Loucy (cell line): ENCODE measurements at regions not wholly inside any gene's neighbourhood (a gene's known extent, or its start where the extent isn't known, plus 50 kb on each side); places are given as distances from the start of the nearest gene placed in this dataset.

ENCODE experiments used
- H2AFZ ChIP-seq: fragments of 200-600 bp; sonication (generic); 2 replicates; pipeline ENCODE4 v1.6.0; 2016; ENCODE audit warnings: antibody characterized with exemption, mild to moderate bottlenecking, low read length, moderate library complexity
- H3F3A ChIP-seq: fragments of 200-600 bp; 2 replicates; pipeline ENCODE4 v1.6.0; 2016; ENCODE audit warnings: antibody characterized with exemption, low read depth, mild to moderate bottlenecking
- H3K27me3 ChIP-seq: fragments of 200-600 bp; sonication (generic); 2 replicates; pipeline ENCODE4 v1.6.1; 2014; ENCODE audit warnings: low read length, mild to moderate bottlenecking; ENCODE audit not compliant: insufficient read depth, poor library complexity, severe bottlenecking
- H3K36me3 ChIP-seq: fragments of 200-600 bp; sonication (generic); 2 replicates; pipeline ENCODE4 v1.6.1; 2016; ENCODE audit warnings: low read length; ENCODE audit not compliant: insufficient read depth
- H3K4me1 ChIP-seq: fragments of 200-600 bp; sonication (generic); 2 replicates; pipeline ENCODE4 v1.5.1; 2014; ENCODE audit warnings: low read length, mild to moderate bottlenecking; ENCODE audit not compliant: insufficient read depth, poor library complexity, severe bottlenecking
- H3K4me2 ChIP-seq: fragments of 200-600 bp; sonication (generic); 2 replicates; pipeline ENCODE4 v1.6.0; 2014; ENCODE audit warnings: antibody characterized with exemption, low read length, low read depth, mild to moderate bottlenecking; ENCODE audit not compliant: poor library complexity, severe bottlenecking
- H3K4me3 ChIP-seq: fragments of 200-600 bp; sonication (generic); 2 replicates; pipeline ENCODE4 v1.5.1; 2014; ENCODE audit warnings: low read length, mild to moderate bottlenecking, mixed read lengths; ENCODE audit not compliant: poor library complexity, severe bottlenecking
- H3K79me2 ChIP-seq: fragments of 200-600 bp; sonication (generic); 2 replicates; pipeline ENCODE4 v1.6.1; 2014; ENCODE audit warnings: low read length; ENCODE audit not compliant: insufficient read depth
- H3K9ac ChIP-seq: fragments of 200-600 bp; sonication (generic); 2 replicates; pipeline ENCODE4 v1.6.0; 2014; ENCODE audit warnings: mild to moderate bottlenecking, low read depth, low read length, moderate library complexity; ENCODE audit not compliant: poor library complexity, severe bottlenecking
- H3K9me2 ChIP-seq: fragments of 200-600 bp; sonication (generic); replicated peaks from 2 replicates; pipeline ENCODE4 v1.6.1; 2016; ENCODE audit warnings: low read depth, low read length, mixed read lengths
- H3K9me3 ChIP-seq: fragments of 200-600 bp; sonication (generic); 2 replicates; pipeline ENCODE4 v1.6.1; 2014; ENCODE audit warnings: mild to moderate bottlenecking, antibody characterized with exemption, low read length, low read depth; ENCODE audit not compliant: insufficient read depth
- H4K20me1 ChIP-seq: fragments of 200-600 bp; sonication (generic); 2 replicates; pipeline ENCODE4 v1.6.0; 2014; ENCODE audit warnings: antibody characterized with exemption, low read length, mild to moderate bottlenecking; ENCODE audit not compliant: insufficient read depth, poor library complexity, severe bottlenecking
- EZH2phosphoT487 ChIP-seq: fragments of 200-600 bp; IDR thresholded peaks from 2 replicates; pipeline ENCODE4 v1.6.1; 2018; ENCODE audit warnings: antibody characterized with exemption, mild to moderate bottlenecking, moderate library complexity, borderline replicate concordance
- TF ChIP-seq, protein P1 (sequence below): fragments of 200-600 bp; sonication (generic); conservative IDR thresholded peaks from 2 replicates; pipeline ENCODE4 v1.5.1; 2014; ENCODE audit warnings: mild to moderate bottlenecking, antibody characterized with exemption, low read length

DNA sequence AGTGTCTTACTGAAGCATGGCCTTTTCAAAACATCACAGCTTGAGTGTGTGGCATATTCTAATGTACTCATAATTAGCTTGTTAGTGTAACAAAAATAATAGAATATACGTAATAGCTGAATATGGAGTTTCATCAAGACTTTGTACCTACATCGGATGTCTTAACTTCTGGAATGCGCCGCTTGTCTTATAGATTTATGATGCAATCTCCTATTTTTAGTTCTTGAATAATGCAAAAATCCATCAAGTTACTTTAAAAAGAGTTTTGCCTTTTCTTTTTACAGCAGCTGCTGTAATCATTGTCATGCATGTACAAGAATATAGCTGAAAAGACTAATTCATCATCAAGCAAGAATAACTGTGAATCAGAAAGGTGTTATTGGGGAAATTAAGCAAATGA, 140.7 kb upstream of the SCN7A start:
- Histone ChIP-seq H3F3A (no peaks in the 10 kb centered on the region), H3K4me1 (peaks cover 8% of the 10 kb centered on the region), H3K4me3 (no peak overlapping the region), H2AFZ (no peak overlapping the region), H3K36me3 (no peaks in the 10 kb centered on the region), H4K20me1 (no peaks in the 10 kb centered on the region), H3K9me3 (no peaks in the 10 kb centered on the region), H3K9me2 (no peaks in the 10 kb centered on the region), H3K4me2 (no peak overlapping the region), H3K79me2 (no peaks in the 10 kb centered on the region), H3K9ac (no peak overlapping the region), H3K27me3 (no peaks in the 10 kb centered on the region)
- TF ChIP-seq EZH2phosphoT487 = no peak
- TF ChIP-seq, protein P1, sequence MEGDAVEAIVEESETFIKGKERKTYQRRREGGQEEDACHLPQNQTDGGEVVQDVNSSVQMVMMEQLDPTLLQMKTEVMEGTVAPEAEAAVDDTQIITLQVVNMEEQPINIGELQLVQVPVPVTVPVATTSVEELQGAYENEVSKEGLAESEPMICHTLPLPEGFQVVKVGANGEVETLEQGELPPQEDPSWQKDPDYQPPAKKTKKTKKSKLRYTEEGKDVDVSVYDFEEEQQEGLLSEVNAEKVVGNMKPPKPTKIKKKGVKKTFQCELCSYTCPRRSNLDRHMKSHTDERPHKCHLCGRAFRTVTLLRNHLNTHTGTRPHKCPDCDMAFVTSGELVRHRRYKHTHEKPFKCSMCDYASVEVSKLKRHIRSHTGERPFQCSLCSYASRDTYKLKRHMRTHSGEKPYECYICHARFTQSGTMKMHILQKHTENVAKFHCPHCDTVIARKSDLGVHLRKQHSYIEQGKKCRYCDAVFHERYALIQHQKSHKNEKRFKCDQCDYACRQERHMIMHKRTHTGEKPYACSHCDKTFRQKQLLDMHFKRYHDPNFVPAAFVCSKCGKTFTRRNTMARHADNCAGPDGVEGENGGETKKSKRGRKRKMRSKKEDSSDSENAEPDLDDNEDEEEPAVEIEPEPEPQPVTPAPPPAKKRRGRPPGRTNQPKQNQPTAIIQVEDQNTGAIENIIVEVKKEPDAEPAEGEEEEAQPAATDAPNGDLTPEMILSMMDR = no peak

- Histone ChIP-seq H3F3A (no peaks in the 10 kb centered on the region), H3K27me3 (no peaks in the 10 kb centered on the region), H3K4me1 (peaks cover 10% of the 10 kb centered on the region), H3K4me2 (no peak overlapping the region), H3K9me2 (no peaks in the 10 kb centered on the region), H3K79me2 (no peaks in the 10 kb centered on the region), H3K9me3 (no peaks in the 10 kb centered on the region), H4K20me1 (no peaks in the 10 kb centered on the region), H3K4me3 (no peak overlapping the region), H3K36me3 (no peaks in the 10 kb centered on the region), H3K9ac (no peak overlapping the region), H2AFZ (no peak overlapping the region)
- no peak for TF ChIP-seq EZH2phosphoT487
- TF ChIP-seq, protein P1 = no peak
Observed at GRCh38 chr2:166632616-166633015, 138.6 kb upstream of the SCN7A start.

- Histone ChIP-seq H3K4me3 (no peak overlapping the region), H3K27me3 (no peaks in the 10 kb centered on the region), H3F3A (no peaks in the 10 kb centered on the region), H4K20me1 (no peaks in the 10 kb centered on the region), H3K79me2 (no peaks in the 10 kb centered on the region), H3K36me3 (no peaks in the 10 kb centered on the region), H3K9me2 (no peaks in the 10 kb centered on the region), H3K4me2 (peak overlapping the region; percentile 37), H2AFZ (peak overlapping the region; percentile 78), H3K9me3 (no peaks in the 10 kb centered on the region), H3K4me1 (peaks cover 10% of the 10 kb centered on the region), H3K9ac (no peak overlapping the region)
- TF ChIP-seq, protein P1 = no peak
- TF ChIP-seq EZH2phosphoT487 = no peak
Observed at GRCh38 chr2:166628478-166629136, 134.6 kb upstream of the SCN7A start.
